HepG2 (cell line): ENCODE measurements at regions not wholly inside any gene's neighbourhood (a gene's known extent, or its start where the extent isn't known, plus 50 kb on each side); places are given as distances from the start of the nearest gene placed in this dataset.

Source experiments
- ATAC-seq: fragments of 200-7000 bp; cut with Tn5 transposase; 3 replicates; pipeline ENCODE4 v1.9.1; 2020; ENCODE audit warnings: mild to moderate bottlenecking, moderate library complexity
- BruUV-seq: library from RNA; stranded (reverse); fragments of 400-500 nt; replicated peaks from 2 replicates; lab custom pipeline; 2021; lab: Mats Ljungman, UMichigan
- CTCF ChIA-PET: fragments of 300-600 bp; formaldehyde crosslinking; extraction: SDS; loops from one replicate; lab custom pipeline; 2021; ENCODE audit warnings: low total read pairs, inconsistent platforms, low intra/inter-chr PET ratio; lab: Yijun Ruan, JAX
- POLR2A ChIA-PET: fragments of 350-600 bp; sonication (Branson Sonifier 250); formaldehyde crosslinking; loops from one replicate; lab custom pipeline; 2020; ENCODE audit warnings: antibody characterized with exemption, inconsistent platforms; lab: Yijun Ruan, JAX
- DNase-seq: peaks from one replicate; pipeline ENCODE4 v3.0.0-alpha.2; 2015; ENCODE audit warnings: low spot score
- FAIRE-seq: peaks from 3 replicates; lab custom pipeline; 2011; peaks lifted over from hg19 to GRCh38; lab: Jason Lieb, UNC
- H2AFZ ChIP-seq: one replicate; pipeline ENCODE4 v1.6.1; 2011; ENCODE audit warnings: low read length, inconsistent platforms
- H3K27ac ChIP-seq: fragments of 300-600 bp; 3 replicates; pipeline ENCODE4 v1.8.0; 2011; ENCODE audit warnings: mixed run types, mild to moderate bottlenecking, mixed read lengths, low read length, inconsistent platforms; ENCODE audit not compliant: insufficient read depth; ENCODE audit errors: extremely low read length
- H3K27me3 ChIP-seq, 2 experiments: fragments of 200-600 bp in 1 of 2; 2 replicates in 1 of 2; 3 replicates in 1 of 2; pipeline versions ENCODE4 v1.6.0 to v1.8.0; 2011; ENCODE audit warnings: low read length in 2 of 2, mild to moderate bottlenecking in 2 of 2, moderate library complexity in 2 of 2, inconsistent platforms in 1 of 2; ENCODE audit not compliant: insufficient read depth in 2 of 2, control insufficient read depth in 1 of 2
- H3K36me3 ChIP-seq, 2 experiments: fragments of 200-600 bp in 1 of 2; replicated peaks in 1 of 2; 2 replicates in 1 of 2; 3 replicates in 1 of 2; pipeline versions ENCODE4 v1.5.1 to v1.8.0; 2011; ENCODE audit warnings: low read length in 2 of 2, inconsistent platforms in 1 of 2; ENCODE audit not compliant: insufficient read depth in 2 of 2, control insufficient read depth in 1 of 2
- H3K4me1 ChIP-seq: 2 replicates; pipeline ENCODE4 v1.5.1; 2012; ENCODE audit warnings: low read length, inconsistent platforms; ENCODE audit not compliant: insufficient read depth
- H3K4me2 ChIP-seq: 2 replicates; pipeline ENCODE4 v1.6.0; 2011; ENCODE audit warnings: low read depth, low read length, inconsistent platforms
- H3K4me3 ChIP-seq, 3 experiments: fragments of 200-600 bp in 1 of 3; sonication (generic), shearing (Covaris generic) in 1 of 3; replicated peaks in 1 of 3; 2 replicates each; pipeline ENCODE4 v1.5.1; 2011 to 2016; ENCODE audit warnings: low read length in 3 of 3, inconsistent platforms in 2 of 3, low read depth in 2 of 3, mild to moderate bottlenecking in 2 of 3, control low read depth in 1 of 3, mixed read lengths in 1 of 3; ENCODE audit not compliant: insufficient read depth in 1 of 3
- H3K79me2 ChIP-seq: one replicate; pipeline ENCODE4 v1.6.1; 2011; ENCODE audit warnings: low read length, inconsistent platforms; ENCODE audit not compliant: insufficient read depth
- H3K9ac ChIP-seq: 2 replicates; pipeline ENCODE4 v1.6.0; 2011; ENCODE audit warnings: mild to moderate bottlenecking, low read depth, low read length, inconsistent platforms; ENCODE audit not compliant: insufficient read depth
- H3K9me3 ChIP-seq: 2 replicates; pipeline ENCODE4 v1.5.1; 2012; ENCODE audit warnings: mild to moderate bottlenecking, low read length
- H4K20me1 ChIP-seq: 2 replicates; pipeline ENCODE4 v1.6.0; 2011; ENCODE audit warnings: inconsistent platforms, mild to moderate bottlenecking, low read length, moderate library complexity; ENCODE audit not compliant: insufficient read depth
- SCMH1 ChIP-seq: sonication (generic); formaldehyde crosslinking; IDR thresholded peaks from 2 replicates; pipeline ENCODE4 v1.9.0; 2021; ENCODE audit warnings: missing genetic modification reagents, mild to moderate bottlenecking, borderline replicate concordance
- SIN3A ChIP-seq: IDR thresholded peaks from 2 replicates; pipeline ENCODE4 v1.6.1; 2011; ENCODE audit warnings: low read depth, mild to moderate bottlenecking, control low read depth, low read length, borderline replicate concordance
- SUZ12 ChIP-seq: fragments of 150-350 bp; IDR thresholded peaks from 2 replicates; pipeline ENCODE4 v1.6.1; 2014; ENCODE audit warnings: low read depth, low read length
- ZEB1 ChIP-seq: IDR thresholded peaks from 2 replicates; pipeline ENCODE4 v1.6.1; 2012; ENCODE audit warnings: mild to moderate bottlenecking, low read depth, inconsistent platforms; ENCODE audit not compliant: insufficient replicate concordance
- ZFP37 ChIP-seq: sonication (generic); formaldehyde crosslinking; IDR thresholded peaks from 2 replicates; pipeline ENCODE4 v1.4.0; 2020; ENCODE audit warnings: missing genetic modification reagents, borderline replicate concordance
- WGBS: methylation state at CpG from one replicate; pipeline ENCODE4 v1.1.6; 2017; ENCODE audit warnings: low lambda C conversion rate; 5-methylcytosine and 5-hydroxymethylcytosine counted together
- in situ Hi-C: cut with HindIII; loops from 2 replicates; pipeline ENCODE4 v1.10.0; 2017; ENCODE audit warnings: low pct_unique_long_range_greater_than_20kb; ENCODE audit not compliant: extremely low pct_ligation_motif_present
- intact Hi-C: fragments of 100-400 bp; cut with micrococcal nuclease; formaldehyde crosslinking; loops from one replicate; pipeline ENCODE4 v1.10.0; 2022; ENCODE audit not compliant: unreplicated experiment
- TF ChIP-seq, protein P1 (sequence below): sonication (generic); formaldehyde crosslinking; IDR thresholded peaks from 2 replicates; pipeline ENCODE4 v1.4.0; 2020; ENCODE audit warnings: missing genetic modification reagents
- TF ChIP-seq, protein P2 (sequence below): sonication (generic); formaldehyde crosslinking; IDR thresholded peaks from 2 replicates; pipeline ENCODE4 v1.4.0; 2020; ENCODE audit warnings: mild to moderate bottlenecking, missing genetic modification reagents
- TF ChIP-seq, protein P3 (sequence below): IDR thresholded peaks from 2 replicates; pipeline ENCODE4 v1.6.1; 2016; ENCODE audit warnings: low read depth, missing genetic modification reagents, missing compliant biosample characterization
- TF ChIP-seq, protein P4 (sequence below): sonication (generic); formaldehyde crosslinking; IDR thresholded peaks from 2 replicates; pipeline ENCODE4 v1.8.0; 2022; ENCODE audit warnings: mild to moderate bottlenecking, missing genetic modification reagents, moderate library complexity

DNA sequence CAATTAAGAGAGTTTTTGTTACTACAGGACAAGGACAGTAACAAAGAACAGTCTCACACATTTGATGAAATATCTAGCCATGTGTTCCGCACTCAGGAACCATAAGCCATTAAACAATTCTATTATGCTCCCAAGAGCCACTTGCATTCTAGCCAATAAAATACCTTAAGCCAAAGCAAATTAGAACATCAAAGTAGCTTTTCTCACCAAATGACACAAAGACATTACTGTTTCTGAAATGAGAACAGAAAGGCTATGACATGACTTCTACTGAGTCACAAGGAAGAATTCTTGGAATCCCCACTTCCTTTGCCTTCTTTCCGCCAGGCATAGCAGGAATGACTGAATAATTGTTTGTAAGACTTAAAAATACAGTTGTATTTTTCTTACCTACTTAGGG is 445.8 kb downstream of the ATP23 start:
- DNase-seq: no peak
- 3% methylated on average over 2 of the region's 2 CpGs for WGBS
- Histone ChIP-seq H4K20me1 (no peaks in the 10 kb centered on the region), H3K4me3 (no peak overlapping the region), H3K27me3 (no peaks in the 10 kb centered on the region), H3K36me3 (no peaks in the 10 kb centered on the region), H3K9me3 (no peaks in the 10 kb centered on the region), H3K4me2 (no peak overlapping the region), H3K27ac (no peak overlapping the region), H3K4me1 (no peaks in the 10 kb centered on the region), H2AFZ (no peak overlapping the region), H3K9ac (no peak overlapping the region), H3K79me2 (no peaks in the 10 kb centered on the region)
- intact Hi-C loops: no loop called here
- in situ Hi-C loops: no loop called here
- ChIA-PET POLR2A (no interaction called here), CTCF (no interaction called here)
- no TSS peak for BruUV-seq
- TF ChIP-seq ZFP37 (CRISPR knock-in tag) (no peak), SUZ12 (no peak), ZEB1 (no peak), SIN3A (no peak), SCMH1 (CRISPR knock-in tag) (no peak)
- TF ChIP-seq, protein P1, sequence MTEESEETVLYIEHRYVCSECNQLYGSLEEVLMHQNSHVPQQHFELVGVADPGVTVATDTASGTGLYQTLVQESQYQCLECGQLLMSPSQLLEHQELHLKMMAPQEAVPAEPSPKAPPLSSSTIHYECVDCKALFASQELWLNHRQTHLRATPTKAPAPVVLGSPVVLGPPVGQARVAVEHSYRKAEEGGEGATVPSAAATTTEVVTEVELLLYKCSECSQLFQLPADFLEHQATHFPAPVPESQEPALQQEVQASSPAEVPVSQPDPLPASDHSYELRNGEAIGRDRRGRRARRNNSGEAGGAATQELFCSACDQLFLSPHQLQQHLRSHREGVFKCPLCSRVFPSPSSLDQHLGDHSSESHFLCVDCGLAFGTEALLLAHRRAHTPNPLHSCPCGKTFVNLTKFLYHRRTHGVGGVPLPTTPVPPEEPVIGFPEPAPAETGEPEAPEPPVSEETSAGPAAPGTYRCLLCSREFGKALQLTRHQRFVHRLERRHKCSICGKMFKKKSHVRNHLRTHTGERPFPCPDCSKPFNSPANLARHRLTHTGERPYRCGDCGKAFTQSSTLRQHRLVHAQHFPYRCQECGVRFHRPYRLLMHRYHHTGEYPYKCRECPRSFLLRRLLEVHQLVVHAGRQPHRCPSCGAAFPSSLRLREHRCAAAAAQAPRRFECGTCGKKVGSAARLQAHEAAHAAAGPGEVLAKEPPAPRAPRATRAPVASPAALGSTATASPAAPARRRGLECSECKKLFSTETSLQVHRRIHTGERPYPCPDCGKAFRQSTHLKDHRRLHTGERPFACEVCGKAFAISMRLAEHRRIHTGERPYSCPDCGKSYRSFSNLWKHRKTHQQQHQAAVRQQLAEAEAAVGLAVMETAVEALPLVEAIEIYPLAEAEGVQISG (CRISPR knock-in tag): no peak
- TF ChIP-seq, protein P2, sequence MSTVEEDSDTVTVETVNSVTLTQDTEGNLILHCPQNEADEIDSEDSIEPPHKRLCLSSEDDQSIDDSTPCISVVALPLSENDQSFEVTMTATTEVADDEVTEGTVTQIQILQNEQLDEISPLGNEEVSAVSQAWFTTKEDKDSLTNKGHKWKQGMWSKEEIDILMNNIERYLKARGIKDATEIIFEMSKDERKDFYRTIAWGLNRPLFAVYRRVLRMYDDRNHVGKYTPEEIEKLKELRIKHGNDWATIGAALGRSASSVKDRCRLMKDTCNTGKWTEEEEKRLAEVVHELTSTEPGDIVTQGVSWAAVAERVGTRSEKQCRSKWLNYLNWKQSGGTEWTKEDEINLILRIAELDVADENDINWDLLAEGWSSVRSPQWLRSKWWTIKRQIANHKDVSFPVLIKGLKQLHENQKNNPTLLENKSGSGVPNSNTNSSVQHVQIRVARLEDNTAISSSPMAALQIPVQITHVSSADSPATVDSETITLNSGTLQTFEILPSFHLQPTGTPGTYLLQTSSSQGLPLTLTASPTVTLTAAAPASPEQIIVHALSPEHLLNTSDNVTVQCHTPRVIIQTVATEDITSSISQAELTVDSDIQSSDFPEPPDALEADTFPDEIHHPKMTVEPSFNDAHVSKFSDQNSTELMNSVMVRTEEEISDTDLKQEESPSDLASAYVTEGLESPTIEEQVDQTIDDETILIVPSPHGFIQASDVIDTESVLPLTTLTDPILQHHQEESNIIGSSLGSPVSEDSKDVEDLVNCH (CRISPR knock-in tag): no peak
- TF ChIP-seq, protein P3, sequence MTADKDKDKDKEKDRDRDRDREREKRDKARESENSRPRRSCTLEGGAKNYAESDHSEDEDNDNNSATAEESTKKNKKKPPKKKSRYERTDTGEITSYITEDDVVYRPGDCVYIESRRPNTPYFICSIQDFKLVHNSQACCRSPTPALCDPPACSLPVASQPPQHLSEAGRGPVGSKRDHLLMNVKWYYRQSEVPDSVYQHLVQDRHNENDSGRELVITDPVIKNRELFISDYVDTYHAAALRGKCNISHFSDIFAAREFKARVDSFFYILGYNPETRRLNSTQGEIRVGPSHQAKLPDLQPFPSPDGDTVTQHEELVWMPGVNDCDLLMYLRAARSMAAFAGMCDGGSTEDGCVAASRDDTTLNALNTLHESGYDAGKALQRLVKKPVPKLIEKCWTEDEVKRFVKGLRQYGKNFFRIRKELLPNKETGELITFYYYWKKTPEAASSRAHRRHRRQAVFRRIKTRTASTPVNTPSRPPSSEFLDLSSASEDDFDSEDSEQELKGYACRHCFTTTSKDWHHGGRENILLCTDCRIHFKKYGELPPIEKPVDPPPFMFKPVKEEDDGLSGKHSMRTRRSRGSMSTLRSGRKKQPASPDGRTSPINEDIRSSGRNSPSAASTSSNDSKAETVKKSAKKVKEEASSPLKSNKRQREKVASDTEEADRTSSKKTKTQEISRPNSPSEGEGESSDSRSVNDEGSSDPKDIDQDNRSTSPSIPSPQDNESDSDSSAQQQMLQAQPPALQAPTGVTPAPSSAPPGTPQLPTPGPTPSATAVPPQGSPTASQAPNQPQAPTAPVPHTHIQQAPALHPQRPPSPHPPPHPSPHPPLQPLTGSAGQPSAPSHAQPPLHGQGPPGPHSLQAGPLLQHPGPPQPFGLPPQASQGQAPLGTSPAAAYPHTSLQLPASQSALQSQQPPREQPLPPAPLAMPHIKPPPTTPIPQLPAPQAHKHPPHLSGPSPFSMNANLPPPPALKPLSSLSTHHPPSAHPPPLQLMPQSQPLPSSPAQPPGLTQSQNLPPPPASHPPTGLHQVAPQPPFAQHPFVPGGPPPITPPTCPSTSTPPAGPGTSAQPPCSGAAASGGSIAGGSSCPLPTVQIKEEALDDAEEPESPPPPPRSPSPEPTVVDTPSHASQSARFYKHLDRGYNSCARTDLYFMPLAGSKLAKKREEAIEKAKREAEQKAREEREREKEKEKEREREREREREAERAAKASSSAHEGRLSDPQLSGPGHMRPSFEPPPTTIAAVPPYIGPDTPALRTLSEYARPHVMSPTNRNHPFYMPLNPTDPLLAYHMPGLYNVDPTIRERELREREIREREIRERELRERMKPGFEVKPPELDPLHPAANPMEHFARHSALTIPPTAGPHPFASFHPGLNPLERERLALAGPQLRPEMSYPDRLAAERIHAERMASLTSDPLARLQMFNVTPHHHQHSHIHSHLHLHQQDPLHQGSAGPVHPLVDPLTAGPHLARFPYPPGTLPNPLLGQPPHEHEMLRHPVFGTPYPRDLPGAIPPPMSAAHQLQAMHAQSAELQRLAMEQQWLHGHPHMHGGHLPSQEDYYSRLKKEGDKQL: no peak
- TF ChIP-seq, protein P4, sequence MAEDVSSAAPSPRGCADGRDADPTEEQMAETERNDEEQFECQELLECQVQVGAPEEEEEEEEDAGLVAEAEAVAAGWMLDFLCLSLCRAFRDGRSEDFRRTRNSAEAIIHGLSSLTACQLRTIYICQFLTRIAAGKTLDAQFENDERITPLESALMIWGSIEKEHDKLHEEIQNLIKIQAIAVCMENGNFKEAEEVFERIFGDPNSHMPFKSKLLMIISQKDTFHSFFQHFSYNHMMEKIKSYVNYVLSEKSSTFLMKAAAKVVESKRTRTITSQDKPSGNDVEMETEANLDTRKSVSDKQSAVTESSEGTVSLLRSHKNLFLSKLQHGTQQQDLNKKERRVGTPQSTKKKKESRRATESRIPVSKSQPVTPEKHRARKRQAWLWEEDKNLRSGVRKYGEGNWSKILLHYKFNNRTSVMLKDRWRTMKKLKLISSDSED: no peak
- ATAC-seq: no peak
- no peak for FAIRE-seq
